Panc1 (cell line): ENCODE measurements at regions not wholly inside any gene's neighbourhood (a gene's known extent, or its start where the extent isn't known, plus 50 kb on each side); places are given as distances from the start of the nearest gene placed in this dataset.

Experiments
- ATAC-seq: fragments of 200-7000 bp; cut with Tn5 transposase; 2 replicates; pipeline ENCODE4 v1.9.1; 2020; ENCODE audit warnings: mild to moderate bottlenecking, moderate library complexity
- BruUV-seq: library from RNA; stranded (reverse); fragments of 400-500 nt; replicated peaks from 2 replicates; lab custom pipeline; 2021; lab: Mats Ljungman, UMichigan
- CTCF ChIA-PET: fragments of 300-600 bp; sonication (Branson Sonifier 250); formaldehyde crosslinking; loops from one replicate; lab custom pipeline; 2022; ENCODE audit warnings: antibody characterized with exemption; lab: Charles Lee
- POLR2A ChIA-PET: fragments of 300-600 bp; sonication (Branson Sonifier 250); formaldehyde crosslinking; loops from one replicate; lab custom pipeline; 2022; ENCODE audit warnings: antibody characterized with exemption; lab: Charles Lee
- DNase-seq: peaks from one replicate; pipeline ENCODE4 v3.0.0-alpha.2; 2010; ENCODE audit warnings: low read depth, low spot score
- H3K27ac ChIP-seq: 2 replicates; pipeline ENCODE4 v1.5.1; 2011; ENCODE audit warnings: mild to moderate bottlenecking, low read length, inconsistent platforms
- H3K27me3 ChIP-seq: fragments of 200-500 bp; sonication (Bioruptor generic); 2 replicates; pipeline ENCODE4 v1.6.0; 2014; ENCODE audit warnings: low read length, inconsistent platforms; ENCODE audit not compliant: control insufficient read depth, insufficient read depth
- H3K36me3 ChIP-seq: fragments of 200-500 bp; sonication (Bioruptor generic); 2 replicates; pipeline ENCODE4 v1.5.1; 2014; ENCODE audit warnings: inconsistent platforms, mild to moderate bottlenecking, low read length, moderate library complexity; ENCODE audit not compliant: control insufficient read depth, insufficient read depth
- H3K4me1 ChIP-seq: 2 replicates; pipeline ENCODE4 v1.5.1; 2011; ENCODE audit warnings: inconsistent platforms, mild to moderate bottlenecking, low read length, moderate library complexity; ENCODE audit not compliant: control insufficient read depth, insufficient read depth
- H3K4me3 ChIP-seq, 2 experiments: 2 replicates each; pipeline ENCODE4 v1.5.1; 2011 to 2012; ENCODE audit warnings: low read depth in 2 of 2, low read length in 2 of 2, mild to moderate bottlenecking in 2 of 2, inconsistent platforms in 1 of 2, moderate library complexity in 1 of 2
- H3K9me3 ChIP-seq: fragments of 200-500 bp; sonication (Bioruptor generic); 2 replicates; pipeline ENCODE4 v1.5.1; 2014; ENCODE audit warnings: low read depth, mild to moderate bottlenecking, inconsistent platforms, low read length, moderate library complexity; ENCODE audit not compliant: control insufficient read depth, insufficient read depth
- POLR2AphosphoS5 ChIP-seq: IDR thresholded peaks from 2 replicates; pipeline ENCODE4 v1.6.1; 2012; ENCODE audit warnings: mild to moderate bottlenecking, low read depth, low read length, moderate library complexity
- REST ChIP-seq, 2 experiments: IDR thresholded peaks; 2 replicates each; pipeline ENCODE4 v1.6.1; 2011 to 2012; ENCODE audit warnings: low read depth in 2 of 2, control low read depth in 1 of 2, low read length in 1 of 2, mild to moderate bottlenecking in 1 of 2, moderate library complexity in 1 of 2; ENCODE audit not compliant: insufficient read depth in 1 of 2
- SIN3A ChIP-seq: IDR thresholded peaks from 2 replicates; pipeline ENCODE4 v1.6.1; 2012; ENCODE audit warnings: low read depth, mild to moderate bottlenecking, low read length, moderate library complexity, borderline replicate concordance; ENCODE audit not compliant: insufficient read depth
- TCF7L2 ChIP-seq: IDR thresholded peaks from 2 replicates; pipeline ENCODE4 v1.6.1; 2011; ENCODE audit warnings: mild to moderate bottlenecking, low read depth, low read length, inconsistent platforms
- in situ Hi-C: cut with HindIII; loops from 2 replicates; pipeline ENCODE4 v1.10.0; 2016; ENCODE audit warnings: low sequenced_read_pairs, low pct_unique_long_range_greater_than_20kb
- intact Hi-C: fragments of 100-400 bp; cut with micrococcal nuclease; formaldehyde crosslinking; loops from one replicate; pipeline ENCODE4 v1.10.0; 2022; ENCODE audit not compliant: unreplicated experiment
- TF ChIP-seq, protein P1 (sequence below): fragments of 450-650 bp; IDR thresholded peaks from 2 replicates; pipeline ENCODE4 v1.5.1; 2017; ENCODE audit warnings: mild to moderate bottlenecking

DNA sequence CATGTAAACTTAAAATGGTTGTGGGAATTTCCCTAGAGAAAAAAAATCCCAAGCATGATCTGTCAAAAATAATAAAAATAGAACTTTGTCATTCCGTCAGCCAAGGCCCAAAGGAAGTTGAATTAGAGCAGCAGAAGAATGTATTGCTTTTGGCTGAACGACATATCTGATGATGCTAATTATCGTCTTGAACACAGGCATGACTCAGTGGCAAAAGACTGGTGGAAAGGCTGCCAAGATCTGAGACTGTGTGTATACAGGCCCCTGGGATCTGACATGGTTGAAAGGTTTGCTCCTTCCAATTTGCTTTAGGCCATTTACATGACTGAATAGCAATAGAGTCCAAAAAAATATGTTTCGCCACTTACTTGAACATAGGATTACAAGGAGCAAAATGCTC lies 1057.1 kb upstream of the CRIM1 start:
- no peaks in the 10 kb centered on the region for H3K27me3 ChIP-seq
- intact Hi-C loops (no loop called here), in situ Hi-C loops (no loop called here)
- H3K4me3 ChIP-seq: no peak overlapping the region
- no peak for DNase-seq
- H3K4me1 ChIP-seq: no peaks in the 10 kb centered on the region
- ATAC-seq: 0 out of 2 replicates have a peak, but pooled peaks have one; percentile 51
- ChIA-PET CTCF (no interaction called here), POLR2A (no interaction called here)
- no peaks in the 10 kb centered on the region for H3K9me3 ChIP-seq
- no TSS peak for BruUV-seq
- H3K27ac ChIP-seq: no peak overlapping the region
- TF ChIP-seq REST (IDR thresholded peaks at IDR 0.05; ENCODE audit: insufficient read depth in 1 of 2, low read depth in 2 of 2, low read length in 1 of 2) (no peak), TCF7L2 (no peak), POLR2AphosphoS5 (no peak), SIN3A (no peak)
- TF ChIP-seq, protein P1, sequence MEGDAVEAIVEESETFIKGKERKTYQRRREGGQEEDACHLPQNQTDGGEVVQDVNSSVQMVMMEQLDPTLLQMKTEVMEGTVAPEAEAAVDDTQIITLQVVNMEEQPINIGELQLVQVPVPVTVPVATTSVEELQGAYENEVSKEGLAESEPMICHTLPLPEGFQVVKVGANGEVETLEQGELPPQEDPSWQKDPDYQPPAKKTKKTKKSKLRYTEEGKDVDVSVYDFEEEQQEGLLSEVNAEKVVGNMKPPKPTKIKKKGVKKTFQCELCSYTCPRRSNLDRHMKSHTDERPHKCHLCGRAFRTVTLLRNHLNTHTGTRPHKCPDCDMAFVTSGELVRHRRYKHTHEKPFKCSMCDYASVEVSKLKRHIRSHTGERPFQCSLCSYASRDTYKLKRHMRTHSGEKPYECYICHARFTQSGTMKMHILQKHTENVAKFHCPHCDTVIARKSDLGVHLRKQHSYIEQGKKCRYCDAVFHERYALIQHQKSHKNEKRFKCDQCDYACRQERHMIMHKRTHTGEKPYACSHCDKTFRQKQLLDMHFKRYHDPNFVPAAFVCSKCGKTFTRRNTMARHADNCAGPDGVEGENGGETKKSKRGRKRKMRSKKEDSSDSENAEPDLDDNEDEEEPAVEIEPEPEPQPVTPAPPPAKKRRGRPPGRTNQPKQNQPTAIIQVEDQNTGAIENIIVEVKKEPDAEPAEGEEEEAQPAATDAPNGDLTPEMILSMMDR: no peak
- no peaks in the 10 kb centered on the region for H3K36me3 ChIP-seq

DNA sequence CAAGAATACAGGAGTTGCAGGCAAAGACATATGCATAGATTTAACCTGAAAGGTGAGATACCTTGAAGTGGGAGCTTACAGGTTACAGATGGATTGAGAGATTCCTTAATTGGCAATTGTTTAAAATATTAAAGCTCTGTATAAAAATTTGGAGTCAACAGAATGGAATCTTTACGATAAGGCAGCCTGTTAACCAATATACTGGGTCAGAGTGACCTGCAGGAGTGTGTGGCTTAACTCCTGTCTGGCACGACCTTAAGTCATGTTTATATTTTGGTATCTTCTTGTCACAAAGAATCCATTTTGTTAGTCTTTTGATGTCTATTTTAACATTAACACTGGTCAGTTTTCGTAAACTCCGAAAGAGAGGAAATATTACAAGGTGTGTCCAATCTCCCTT lies 1058.2 kb upstream of the CRIM1 start:
- TF ChIP-seq REST (IDR thresholded peaks at IDR 0.05; ENCODE audit: insufficient read depth in 1 of 2, low read depth in 2 of 2, low read length in 1 of 2) (no peak), TCF7L2 (no peak), POLR2AphosphoS5 (no peak), SIN3A (no peak)
- TF ChIP-seq, protein P1: no peak
- DNase-seq (no peak), ATAC-seq (no peak)
- no peak overlapping the region for H3K27ac ChIP-seq
- no TSS peak for BruUV-seq
- H3K9me3 ChIP-seq: no peaks in the 10 kb centered on the region
- H3K4me3 ChIP-seq: no peak overlapping the region
- intact Hi-C loops (no loop called here), in situ Hi-C loops (no loop called here)
- POLR2A ChIA-PET: no interaction called here
- no peaks in the 10 kb centered on the region for H3K4me1 ChIP-seq
- no peaks in the 10 kb centered on the region for H3K36me3 ChIP-seq
- H3K27me3 ChIP-seq: no peaks in the 10 kb centered on the region
- CTCF ChIA-PET: no interaction called here
